Posterior cingulate gyrus (tissue), 11 donors: ENCODE measurements at regions not wholly inside any gene's neighbourhood (a gene's known extent, or its start where the extent isn't known, plus 50 kb on each side); places are given as distances from the start of the nearest gene placed in this dataset.
"Not testable (repeated sequence)": the region's sequence is repeated elsewhere in the genome, so short reads cannot be mapped to it uniquely, and the experiment has no call there.

Experiments
- DNase-seq, 10 donors: peaks; one replicate each; pipeline versions ENCODE4 v3.0.0 to v3.0.0-alpha.2; 2020 to 2021; ENCODE audit warnings: mixed read lengths in 3 of 10
- intact Hi-C: fragments of 100-400 bp; cut with DNase I; formaldehyde crosslinking; loops from one replicate; pipeline ENCODE4 v1.15.1; 2023

GRCh38 chr2:51894584-51894983 lies 862.7 kb upstream of the NRXN1 start:
- DNase-seq, intact Hi-C loops: not testable (repeated sequence)

GRCh38 chr2:51888120-51888519 lies 856.2 kb upstream of the NRXN1 start:
- DNase-seq, result no peak
- intact Hi-C loops, result no loop called here

DNA sequence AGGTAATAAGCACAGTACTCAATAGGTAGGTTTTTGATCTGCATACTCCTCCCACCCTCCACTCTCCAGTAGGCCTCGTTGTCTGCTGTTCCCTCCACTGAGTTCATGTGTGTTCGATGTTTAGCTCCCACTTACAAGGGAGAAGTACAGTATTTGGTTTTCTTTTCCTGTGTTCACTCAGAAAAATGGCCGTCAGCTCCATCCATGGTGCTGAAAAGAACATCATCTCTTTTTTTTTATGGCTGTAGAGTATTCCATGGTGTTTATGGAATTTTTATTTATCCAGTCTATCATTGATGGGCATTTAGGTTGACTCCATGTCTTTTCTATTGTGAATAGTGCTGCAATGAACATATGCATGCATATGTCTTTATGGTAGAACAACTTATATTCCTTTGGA lies 849.7 kb upstream of the NRXN1 start:
- intact Hi-C loops, result no loop called here
- DNase-seq, result no peak

DNA sequence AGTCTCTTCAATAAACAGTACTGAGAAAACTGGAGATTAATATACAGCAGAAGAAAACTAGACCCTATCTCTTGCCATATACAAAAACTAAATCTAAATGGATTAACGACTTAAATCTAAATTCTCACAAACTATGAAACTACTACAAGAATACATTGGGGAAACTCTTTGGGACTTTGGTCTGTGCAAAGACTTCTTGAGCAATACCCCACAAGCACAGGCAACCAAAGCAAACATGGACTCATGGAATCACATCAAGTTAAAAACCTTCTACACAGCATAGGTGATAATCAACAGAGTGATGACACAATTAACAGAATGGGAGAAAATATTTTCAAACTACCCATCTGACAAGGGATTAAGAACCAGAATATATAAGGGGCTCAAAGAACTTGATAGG lies 848.2 kb upstream of the NRXN1 start:
- DNase-seq, result no peak
- intact Hi-C loops, result no loop called here

DNA sequence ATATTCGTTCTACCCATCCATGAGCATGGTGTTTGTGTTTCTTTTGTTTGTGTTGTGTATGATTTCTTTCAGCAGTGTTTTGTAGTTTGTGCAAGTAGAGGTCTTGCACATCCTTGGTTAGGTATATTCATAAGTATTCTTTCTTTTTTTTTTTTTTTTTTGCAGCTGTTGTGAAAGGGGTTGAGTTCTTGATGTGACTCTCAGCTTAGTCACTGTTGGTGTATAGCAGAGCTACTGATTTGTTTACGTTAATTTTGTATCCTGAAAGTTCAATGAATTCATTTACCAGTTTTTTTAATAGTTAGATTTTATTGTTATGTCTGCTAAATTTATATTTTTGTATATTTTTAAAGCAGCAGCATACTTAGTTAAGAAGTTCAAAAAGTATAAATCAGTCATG lies 834.4 kb upstream of the NRXN1 start:
- no peak for DNase-seq
- intact Hi-C loops, result no loop called here

DNA sequence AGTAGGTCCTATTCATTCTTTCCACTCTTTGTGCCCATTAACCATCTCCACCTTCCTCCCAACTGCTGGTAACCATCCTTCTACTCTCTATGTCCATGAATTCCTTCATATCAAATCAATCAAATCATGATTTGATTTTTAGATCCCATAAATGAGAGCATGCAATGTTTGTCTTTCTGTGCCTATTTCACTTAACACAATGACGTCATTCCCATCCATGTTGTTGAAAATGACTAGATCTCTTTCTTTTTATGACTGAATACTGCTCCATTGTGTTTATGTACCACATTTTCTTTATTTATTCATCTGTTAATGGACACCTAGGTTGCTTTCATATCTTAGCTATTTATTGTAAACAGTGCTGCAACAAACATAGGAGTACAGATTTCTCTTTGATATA lies 827.3 kb upstream of the NRXN1 start:
- intact Hi-C loops, result no loop called here
- no peak for DNase-seq

GRCh38 chr2:51855683-51856082 lies 823.8 kb upstream of the NRXN1 start:
- DNase-seq, result no peak
- intact Hi-C loops, result no loop called here

DNA sequence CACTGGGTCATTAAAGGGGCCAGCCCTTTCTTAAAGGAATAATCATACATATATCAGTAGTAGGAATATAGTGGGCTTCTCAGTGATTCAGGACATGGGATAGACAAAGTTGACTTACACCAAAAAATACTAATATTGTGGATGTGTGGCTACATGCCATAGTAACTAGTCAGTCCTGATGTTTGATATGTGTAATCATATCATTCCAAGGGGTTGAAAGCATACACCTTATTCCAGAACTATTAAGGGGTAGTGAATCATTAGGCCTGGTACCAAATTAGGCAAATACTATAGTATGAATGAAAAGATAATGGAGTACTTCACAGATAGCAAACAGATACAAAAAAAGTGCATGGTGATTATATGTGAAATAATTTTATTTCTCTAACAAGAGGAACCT lies 814.9 kb upstream of the NRXN1 start:
- intact Hi-C loops, result no loop called here
- no peak for DNase-seq

DNA sequence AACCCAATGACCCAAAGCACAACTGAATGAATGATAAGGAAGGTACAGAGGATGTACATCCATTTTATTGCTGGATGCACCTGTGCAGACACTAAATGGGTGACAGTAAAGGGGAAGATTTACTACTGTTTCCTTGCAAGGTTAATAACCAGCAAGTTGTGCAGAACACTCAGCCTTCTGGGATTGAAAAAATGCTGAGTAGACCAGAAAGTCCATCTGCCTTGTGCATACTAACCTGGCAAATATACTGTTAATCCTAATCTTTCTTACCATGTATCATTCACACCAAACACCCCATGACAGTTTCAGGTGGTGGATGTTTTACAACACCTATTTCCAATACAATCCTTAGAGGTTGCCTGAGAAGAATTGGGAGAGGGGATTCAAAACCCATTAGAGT lies 814.1 kb upstream of the NRXN1 start:
- no peak for DNase-seq
- intact Hi-C loops, result no loop called here

DNA sequence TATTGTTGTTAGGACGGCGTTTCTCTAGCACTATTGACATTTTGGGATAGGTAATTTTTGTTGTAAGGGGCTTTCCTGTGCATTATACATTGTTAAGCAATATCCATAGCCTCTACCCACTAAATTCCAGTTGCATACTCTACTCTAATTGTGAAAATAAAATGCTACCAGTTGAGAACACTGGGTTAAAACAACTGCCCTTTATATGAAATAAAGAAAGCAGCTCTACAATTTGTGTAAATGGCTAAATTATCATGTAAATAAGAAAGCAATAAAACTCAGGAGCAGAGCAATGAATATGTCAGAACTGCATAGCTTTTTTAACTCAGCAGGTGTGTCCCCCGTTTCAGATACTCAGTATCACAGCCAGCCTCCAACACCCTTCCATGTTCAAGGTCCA lies 812.7 kb upstream of the NRXN1 start:
- DNase-seq, result no peak
- intact Hi-C loops, result no loop called here

GRCh38 chr2:51829477-51829876 lies 797.5 kb upstream of the NRXN1 start:
- intact Hi-C loops, result no loop called here
- DNase-seq, result no peak

DNA sequence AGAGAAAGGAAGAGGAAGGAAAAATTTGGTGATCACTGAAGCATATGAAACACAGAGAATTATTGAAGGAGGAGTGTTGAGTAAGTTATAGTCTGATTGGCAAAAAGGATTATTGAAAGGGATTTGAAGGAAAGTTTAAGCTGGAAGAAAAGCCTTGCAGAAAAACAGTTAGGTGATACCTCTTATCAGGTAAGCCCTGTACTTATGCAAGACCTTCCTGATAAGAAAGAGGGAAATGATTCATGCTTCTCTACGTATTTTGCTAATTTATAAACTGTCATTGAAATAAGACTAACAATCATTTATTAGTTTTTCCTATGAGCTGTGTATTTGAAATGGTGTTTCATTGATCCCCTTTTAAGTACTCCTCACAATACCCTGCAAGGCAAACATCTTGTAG lies 793.9 kb upstream of the NRXN1 start:
- DNase-seq, result no peak
- intact Hi-C loops, result no loop called here

GRCh38 chr2:51813247-51813646 lies 781.3 kb upstream of the NRXN1 start:
- intact Hi-C loops, result no loop called here
- no peak for DNase-seq

DNA sequence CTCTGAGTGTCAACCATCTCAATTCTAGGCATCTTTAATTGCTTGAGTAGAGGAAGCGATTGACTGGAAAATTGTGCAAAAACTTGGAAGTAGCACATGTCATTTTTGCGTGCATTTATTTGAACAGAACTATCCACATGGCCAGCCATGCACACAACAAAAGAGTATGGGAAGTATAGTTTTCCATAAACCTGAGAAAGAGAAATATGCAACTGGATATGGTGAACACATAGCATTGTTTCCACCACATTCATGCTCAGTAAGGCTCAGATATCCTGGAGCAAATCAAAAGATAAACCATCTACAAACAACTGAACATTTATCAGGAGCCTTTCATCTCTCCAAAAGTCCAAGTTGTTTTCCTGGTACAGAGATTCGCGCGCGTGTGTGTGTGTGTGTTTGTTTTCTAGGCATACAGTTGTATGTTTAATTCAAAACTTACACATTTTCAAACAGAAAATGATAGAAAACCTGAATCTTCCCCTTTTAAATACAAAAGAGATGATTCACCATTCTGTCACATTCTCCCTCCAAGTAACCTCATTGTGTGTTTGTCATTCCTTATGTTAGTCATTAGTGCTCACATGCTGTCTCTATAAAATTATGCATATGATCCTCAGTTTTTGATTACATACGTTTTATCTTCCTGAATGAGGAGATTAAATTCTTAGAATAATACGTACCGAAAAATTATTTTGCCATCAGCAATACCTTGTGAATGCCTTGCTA lies 780.4 kb upstream of the NRXN1 start:
- intact Hi-C loops, result no loop called here
- DNase-seq, result no peak

GRCh38 chr2:51810197-51810596 lies 778.3 kb upstream of the NRXN1 start:
- DNase-seq, result no peak
- intact Hi-C loops, result no loop called here

- intact Hi-C loops, result no loop called here
- no peak for DNase-seq
Observed at GRCh38 chr2:51807229-51807628, 775.3 kb upstream of the NRXN1 start.

GRCh38 chr2:51795248-51795888 lies 763.4 kb upstream of the NRXN1 start:
- DNase-seq, result no peak
- intact Hi-C loops, result no loop called here

DNA sequence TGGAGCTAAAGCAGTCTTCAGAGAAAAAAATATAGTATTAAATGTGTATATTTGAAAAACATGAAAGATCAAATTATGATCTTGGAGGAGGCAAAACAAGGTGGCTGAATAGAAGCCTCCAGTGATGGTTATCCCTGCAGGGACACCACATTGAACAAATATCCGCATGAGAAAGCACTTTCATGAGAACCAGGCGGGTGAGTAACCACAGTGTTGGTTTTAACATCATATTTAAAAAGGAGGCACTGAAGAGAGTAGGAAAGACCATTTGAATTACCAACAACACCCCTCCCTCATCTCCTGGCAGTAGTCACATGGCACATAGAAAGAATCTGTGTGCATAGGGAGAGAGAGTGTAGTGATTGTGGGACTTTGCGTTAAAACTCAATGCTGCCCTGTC lies 759.6 kb upstream of the NRXN1 start:
- no peak for DNase-seq
- intact Hi-C loops, result no loop called here

- no peak for DNase-seq
- intact Hi-C loops, result no loop called here
Observed at GRCh38 chr2:51790854-51791253, 758.9 kb upstream of the NRXN1 start.

DNA sequence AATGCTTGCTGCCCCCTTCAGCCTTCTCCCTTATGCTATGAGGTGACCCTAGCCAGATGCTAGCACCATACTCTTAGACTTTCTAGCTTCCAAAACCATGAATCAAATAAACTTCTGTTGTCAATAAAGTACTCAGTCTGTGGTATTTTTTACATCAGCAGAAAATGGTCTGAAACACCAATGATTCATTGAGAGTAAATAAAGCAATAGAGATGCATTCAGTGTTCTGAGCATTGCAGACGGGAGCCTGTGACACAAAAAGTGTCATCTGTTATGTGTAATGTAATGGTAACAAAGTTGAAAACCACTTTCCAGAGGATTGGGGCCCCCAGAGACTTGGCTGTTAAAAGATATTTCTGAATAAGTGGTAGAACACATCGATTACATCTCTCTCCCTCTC lies 758.0 kb upstream of the NRXN1 start:
- intact Hi-C loops, result no loop called here

GRCh38 chr2:51782921-51783765 lies 751.2 kb upstream of the NRXN1 start:
- peak in 4 of 10 donors; percentile 14 to 64 (median 27) for DNase-seq

More for the DNA sequence above, 758.0 kb upstream of the NRXN1 start:
- DNase-seq, result no peak

DNA sequence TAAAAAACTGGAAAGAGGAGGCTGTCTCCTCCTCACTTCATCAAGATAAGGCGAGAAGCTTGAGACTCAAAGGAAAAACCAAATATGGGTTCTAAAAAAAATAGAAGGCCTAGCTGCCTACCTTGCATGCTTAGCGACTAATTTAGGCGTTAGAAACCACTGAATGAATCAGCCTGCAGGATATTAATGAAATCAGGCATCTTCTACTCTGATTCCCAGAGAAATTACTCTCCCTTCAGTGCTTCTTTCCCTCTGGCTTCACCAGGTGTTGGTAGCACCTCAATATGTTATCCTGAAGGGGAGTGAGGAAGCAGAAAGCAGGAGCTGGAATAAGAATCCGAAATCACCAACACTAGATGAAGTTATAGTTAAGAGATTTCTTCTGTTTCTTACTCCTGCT lies 749.8 kb upstream of the NRXN1 start:
- intact Hi-C loops, result no loop called here
- no peak for DNase-seq

More at GRCh38 chr2:51782921-51783765, 751.2 kb upstream of the NRXN1 start:
- intact Hi-C loops, result no loop called here
